HG03520 (cell line): ENCODE measurements at regions not wholly inside any gene's neighbourhood (a gene's known extent, or its start where the extent isn't known, plus 50 kb on each side); places are given as distances from the start of the nearest gene placed in this dataset.
"Not testable (repeated sequence)": the region's sequence is repeated elsewhere in the genome, so short reads cannot be mapped to it uniquely, and the experiment has no call there.

Experiments used
- ATAC-seq: cut with Tn5 transposase; IDR thresholded peaks from one replicate; pipeline ENCODE4 v1.9.1; 2021; ENCODE audit warnings: mild to moderate bottlenecking, moderate library complexity; ENCODE audit not compliant: unreplicated experiment

- ATAC-seq: no peak
These were observed 278.4 kb upstream of the SEMA3C start for GRCh38 chr7:81197266-81197665.

GRCh38 chr7:81195033-81195432 is 276.2 kb upstream of the SEMA3C start:
- no peak for ATAC-seq

GRCh38 chr7:81190997-81191768 is 272.3 kb upstream of the SEMA3C start:
- ATAC-seq: no peak

GRCh38 chr7:81187753-81188152 is 268.9 kb upstream of the SEMA3C start:
- no peak for ATAC-seq

GRCh38 chr7:81186691-81187090 is 267.8 kb upstream of the SEMA3C start:
- ATAC-seq: no peak

GRCh38 chr7:81185072-81185471 is 266.2 kb upstream of the SEMA3C start:
- no peak for ATAC-seq

- ATAC-seq: no peak
These were observed 264.5 kb upstream of the SEMA3C start for GRCh38 chr7:81183326-81183725.

GRCh38 chr7:81182056-81182455 is 263.2 kb upstream of the SEMA3C start:
- not testable (repeated sequence) for ATAC-seq

GRCh38 chr7:81181066-81181465 is 262.2 kb upstream of the SEMA3C start:
- ATAC-seq: no peak

- no peak for ATAC-seq
These were observed 261.7 kb upstream of the SEMA3C start for GRCh38 chr7:81180573-81180972.

- ATAC-seq: no peak
These were observed 256.6 kb upstream of the SEMA3C start for GRCh38 chr7:81175275-81175940.

GRCh38 chr7:81173766-81174281 is 255.0 kb upstream of the SEMA3C start:
- no peak for ATAC-seq

GRCh38 chr7:81170291-81170690 is 251.4 kb upstream of the SEMA3C start:
- no peak for ATAC-seq

- ATAC-seq: no peak
These were observed 249.1 kb upstream of the SEMA3C start for GRCh38 chr7:81167934-81168333.

- no peak for ATAC-seq
These were observed 246.2 kb upstream of the SEMA3C start for GRCh38 chr7:81165070-81165469.

- no peak for ATAC-seq
These were observed 244.1 kb upstream of the SEMA3C start for GRCh38 chr7:81162771-81163525.

GRCh38 chr7:81162234-81162633 is 243.4 kb upstream of the SEMA3C start:
- ATAC-seq: no peak

- ATAC-seq: no peak
These were observed 242.7 kb upstream of the SEMA3C start for GRCh38 chr7:81161451-81162075.

GRCh38 chr7:81159402-81159801 is 240.6 kb upstream of the SEMA3C start:
- ATAC-seq: no peak

GRCh38 chr7:81158189-81158588 is 239.3 kb upstream of the SEMA3C start:
- no peak for ATAC-seq
